ENCODE measurements at regions not wholly inside any gene's neighbourhood (a gene's known extent, or its start where the extent isn't known, plus 50 kb on each side); places are given as distances from the start of the nearest gene placed in this dataset.
"Not testable (repeated sequence)": the region's sequence is repeated elsewhere in the genome, so short reads cannot be mapped to it uniquely, and the experiment has no call there.

DNA sequence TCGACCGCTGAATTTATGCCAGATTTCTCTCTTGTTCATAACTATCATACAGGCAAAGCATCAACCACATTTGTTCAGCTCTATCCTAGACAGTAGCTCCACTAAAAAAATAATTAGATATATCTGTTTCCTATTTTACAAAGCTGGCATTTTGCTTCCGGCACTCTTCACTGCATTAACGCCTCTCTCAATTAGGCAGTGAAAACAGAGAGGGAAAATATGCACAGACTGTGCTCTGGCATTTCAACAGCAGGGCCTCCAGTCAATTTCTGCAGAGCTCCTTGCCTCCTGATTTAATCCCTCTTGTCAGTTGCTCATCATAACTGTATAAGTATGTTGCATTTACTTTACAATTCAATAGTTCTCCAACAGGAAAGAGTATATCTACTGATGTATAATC lies 666.9 kb upstream of the INTU start:
- no peak for DNase-seq (ENCODE audit: low spot score)

DNA sequence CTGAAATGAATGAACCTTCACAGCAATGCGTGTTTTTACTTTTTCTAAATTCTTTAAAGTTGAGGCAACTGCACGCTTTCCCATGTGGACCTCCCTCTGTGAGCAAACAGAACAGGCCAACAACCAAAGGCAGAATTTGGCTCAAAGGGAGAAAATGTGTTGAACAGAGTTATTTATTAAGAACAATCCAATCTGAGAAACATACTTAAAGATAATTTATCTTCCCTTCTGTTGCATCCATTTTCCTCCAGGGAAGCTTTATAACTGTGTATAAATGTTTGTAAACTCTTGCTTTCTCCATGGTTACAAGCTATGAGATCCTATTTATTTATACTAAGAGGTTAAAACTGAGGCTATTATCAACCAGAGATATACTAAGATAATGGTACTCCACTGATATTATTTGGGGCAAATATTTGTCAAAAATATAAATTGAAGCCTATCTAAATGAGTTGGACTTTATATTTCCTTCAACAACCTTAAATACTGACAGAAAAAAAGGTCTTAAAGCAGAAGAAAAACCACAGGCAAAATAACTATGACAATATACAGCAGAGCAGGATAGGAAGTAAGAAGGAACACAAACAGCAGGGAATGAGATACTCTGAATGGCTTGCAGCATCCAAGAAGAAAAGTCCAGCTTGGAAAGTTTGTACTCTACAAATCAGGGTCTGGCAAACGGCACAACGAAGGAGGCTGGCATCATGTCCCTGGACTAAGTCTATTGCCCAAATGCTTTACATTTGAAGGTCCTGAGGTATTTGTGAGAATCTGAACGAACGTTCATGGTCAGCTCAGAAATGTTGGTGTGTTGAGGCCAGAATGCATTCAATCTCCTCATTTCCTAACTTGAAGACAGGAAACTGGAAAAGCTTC lies 663.2 kb upstream of the INTU start:
- no peak for DNase-seq (ENCODE audit: low spot score)

DNA sequence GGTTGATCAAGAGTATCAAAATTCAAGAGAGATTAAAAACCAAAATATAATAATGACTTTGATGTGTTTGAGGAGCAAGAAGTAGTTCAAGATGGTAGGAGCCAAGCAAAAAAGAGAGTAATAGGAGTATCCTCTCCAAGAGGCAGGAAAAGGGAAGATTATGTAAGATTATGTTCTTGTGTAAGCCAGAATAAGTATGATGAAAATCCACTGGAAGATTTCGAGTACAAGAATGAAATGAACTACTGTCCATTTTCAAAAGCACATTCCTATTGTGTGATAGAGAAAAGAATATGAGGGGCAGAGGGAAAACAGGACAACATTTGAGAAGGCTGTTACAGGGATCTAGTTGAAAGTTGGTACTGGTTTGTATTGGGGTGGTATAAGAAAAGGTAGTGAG lies 659.6 kb upstream of the INTU start:
- no peak for DNase-seq (ENCODE audit: low spot score)

DNA sequence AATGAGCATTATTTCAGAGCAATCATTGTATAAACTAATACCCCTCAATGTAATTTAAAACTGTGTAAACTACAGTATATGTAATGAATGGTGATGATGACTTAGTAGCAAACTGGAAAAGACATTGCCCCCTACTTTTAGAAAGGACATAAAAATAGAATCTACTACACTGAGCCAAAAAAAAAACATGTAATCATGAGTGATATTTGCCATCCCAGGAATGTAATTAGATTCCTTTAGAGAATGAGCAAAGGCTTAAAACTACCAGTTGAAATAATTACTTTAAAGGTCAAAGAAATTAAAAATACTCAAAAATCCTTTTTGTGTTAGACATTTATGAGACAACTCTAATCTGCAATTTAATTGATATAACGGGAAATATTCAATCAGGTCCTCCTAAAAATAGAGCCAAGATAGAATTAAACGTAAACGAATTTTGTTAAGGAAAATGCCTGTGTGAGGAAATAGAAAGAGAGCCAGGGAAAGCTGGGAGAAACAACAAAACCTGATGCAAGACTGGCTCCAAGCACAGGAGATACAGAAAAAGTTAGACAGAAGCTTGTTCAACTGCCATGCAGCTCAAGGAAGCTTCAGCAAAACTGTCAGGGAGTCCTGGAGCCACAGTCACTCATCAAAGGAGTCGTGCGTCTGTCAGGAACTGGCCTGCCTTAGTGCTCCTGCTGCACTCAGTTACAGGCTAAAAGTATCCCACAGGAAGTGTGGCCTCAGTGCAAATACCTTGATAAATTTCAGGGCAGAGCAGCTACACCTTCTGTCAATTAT lies 655.7 kb upstream of the INTU start:
- peak; percentile 30 for DNase-seq (ENCODE audit: low spot score)

DNA sequence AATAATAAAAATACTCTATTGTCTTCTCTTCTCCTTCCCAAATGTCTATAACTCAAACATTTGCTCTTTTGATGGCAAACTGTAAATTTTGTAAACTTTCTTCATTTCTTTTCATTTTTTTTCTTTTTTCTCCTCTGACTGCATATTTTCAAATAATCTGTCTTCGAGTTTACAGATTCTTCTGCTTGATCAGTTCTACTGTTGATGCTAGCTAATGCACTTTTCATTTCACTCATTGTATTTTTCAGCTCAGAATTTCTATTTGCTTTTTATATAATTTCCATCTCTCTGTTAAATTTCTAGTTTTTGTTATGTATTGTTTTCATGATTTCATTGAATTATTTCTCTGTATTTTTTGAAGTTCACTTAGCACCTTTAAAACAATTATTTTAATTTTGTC lies 646.8 kb upstream of the INTU start:
- DNase-seq (ENCODE audit: low spot score): no peak

DNA sequence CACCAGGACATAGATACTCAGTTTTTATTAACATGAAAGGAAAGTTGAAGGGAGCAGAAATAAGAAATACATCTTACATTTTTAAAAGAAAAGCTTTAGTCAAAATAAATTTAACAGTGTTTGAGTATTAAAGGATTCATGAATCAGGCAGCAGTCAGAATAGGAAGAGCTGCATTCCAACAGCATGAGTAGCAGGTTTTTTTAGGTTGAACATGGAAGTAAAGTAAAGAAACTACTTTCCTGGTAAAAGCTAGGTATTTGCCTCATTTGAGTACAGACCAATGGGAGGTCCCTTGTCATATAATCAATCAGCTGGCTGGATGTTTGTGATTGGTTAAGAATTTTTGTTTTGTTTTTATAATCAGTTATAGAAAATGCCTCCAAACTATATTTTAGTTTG lies 645.9 kb upstream of the INTU start:
- no peak for DNase-seq (ENCODE audit: low spot score)

DNA sequence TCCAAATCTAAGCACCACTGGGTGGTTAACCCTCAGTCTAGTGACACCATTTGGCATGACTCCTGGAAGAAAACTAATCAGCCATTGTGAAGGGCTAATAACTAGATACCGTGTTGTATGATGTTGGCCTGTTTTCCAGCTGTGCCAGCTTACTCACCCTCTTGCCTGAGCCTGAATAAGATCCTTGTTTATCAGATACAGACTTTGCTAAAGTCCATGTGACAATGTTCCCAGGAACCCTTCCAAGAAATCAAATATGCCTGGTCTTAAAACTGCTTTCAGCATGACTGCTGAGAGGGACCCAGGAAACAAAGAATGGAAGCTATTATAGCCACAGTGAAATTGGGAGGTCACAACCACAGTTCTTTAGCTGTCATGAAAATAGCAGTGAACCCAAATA lies 640.8 kb upstream of the INTU start:
- DNase-seq (ENCODE audit: low spot score): no peak

DNA sequence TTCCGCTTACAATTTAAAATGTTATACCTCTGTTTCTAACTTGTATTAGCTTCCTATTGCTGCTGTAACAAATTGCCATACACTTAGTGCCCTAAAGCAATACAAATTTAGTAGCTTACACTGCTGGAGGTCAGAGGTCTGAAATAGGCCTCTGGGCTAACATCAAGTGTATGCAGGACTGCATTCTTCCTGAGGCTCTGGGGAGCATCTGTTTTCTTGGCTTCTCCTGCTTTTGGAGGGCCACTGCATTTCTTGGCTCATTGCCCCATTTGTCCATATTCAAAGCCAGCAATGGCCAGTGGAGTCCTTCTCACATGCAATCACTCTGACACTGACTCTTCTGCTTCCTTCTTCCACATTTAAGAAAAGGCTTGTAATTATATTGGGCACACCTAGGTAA lies 639.8 kb upstream of the INTU start:
- no peak for DNase-seq (ENCODE audit: low spot score)

DNA sequence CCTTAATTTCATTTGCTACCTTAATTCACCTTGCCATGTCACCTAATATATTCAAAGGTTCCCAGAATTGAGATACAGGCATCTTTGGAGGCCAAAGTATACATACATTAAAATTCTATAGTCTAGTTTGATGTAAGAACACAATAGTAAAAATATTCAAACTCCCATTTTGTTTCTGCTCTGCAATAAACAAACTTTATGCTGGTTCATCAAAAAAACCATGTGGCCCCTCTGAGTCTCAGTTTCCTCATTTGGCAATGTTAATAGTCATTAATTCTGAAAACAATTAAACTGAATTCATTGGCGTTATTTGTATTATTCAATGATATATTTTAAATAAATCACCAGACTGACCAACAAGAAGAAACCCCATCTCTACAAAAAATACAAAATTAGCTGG lies 639.4 kb upstream of the INTU start:
- no peak for DNase-seq (ENCODE audit: low spot score)

DNA sequence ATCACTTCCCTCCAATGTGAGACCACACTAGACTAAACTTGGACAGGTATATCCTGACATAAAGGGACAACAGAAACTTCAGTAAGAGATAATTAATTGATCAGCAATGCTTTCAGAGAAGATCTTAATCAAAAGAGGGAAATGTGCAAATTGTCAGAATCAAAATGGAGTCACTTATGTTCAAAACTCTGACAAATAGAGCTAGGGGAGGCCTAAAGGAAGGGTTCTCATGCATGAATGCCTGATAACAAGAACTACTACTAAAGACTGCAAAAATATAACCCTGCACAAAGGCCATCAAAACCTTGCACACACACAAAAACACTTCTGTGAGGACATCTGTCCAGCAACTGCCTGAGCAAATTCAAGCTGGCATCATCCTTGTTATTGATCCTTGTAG lies 637.5 kb upstream of the INTU start:
- no peak for DNase-seq (ENCODE audit: low spot score)

DNA sequence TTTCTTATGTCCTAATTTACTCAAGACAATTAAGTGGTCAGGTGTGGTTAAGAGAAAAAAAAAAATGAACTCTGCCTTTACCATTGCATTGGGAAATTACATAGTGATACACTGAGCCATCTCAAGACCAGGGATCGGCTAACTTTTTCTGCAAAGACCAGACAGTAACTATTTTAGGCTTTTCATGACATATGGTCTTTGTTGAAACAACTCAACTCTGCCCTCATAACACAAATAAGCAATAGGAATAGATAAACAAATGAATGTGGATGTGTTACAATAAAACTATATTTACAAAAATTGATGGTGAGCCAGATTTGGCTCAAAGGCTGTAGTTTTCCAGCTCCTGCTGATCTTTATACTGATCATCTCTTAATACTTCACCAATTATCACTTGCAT lies 632.6 kb upstream of the INTU start:
- no peak for DNase-seq (ENCODE audit: low spot score)

DNA sequence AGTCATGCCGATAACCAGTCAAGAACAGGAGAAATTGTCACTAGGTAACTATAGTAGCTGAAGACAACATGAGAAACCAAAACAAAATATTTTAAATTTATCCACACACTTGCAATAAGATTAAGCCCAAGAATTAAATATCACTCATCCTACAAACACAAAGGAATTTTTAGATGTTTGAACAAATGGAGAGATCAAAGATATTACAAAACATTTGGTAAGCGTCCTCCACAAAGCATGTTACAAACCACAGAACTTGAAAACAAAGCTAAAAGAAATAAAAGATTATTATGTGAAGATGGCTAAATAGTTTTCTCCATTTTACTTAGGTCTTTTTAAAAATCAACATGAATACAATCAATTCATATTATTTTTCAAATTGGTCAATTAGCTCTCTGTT lies 631.9 kb upstream of the INTU start:
- DNase-seq (ENCODE audit: low spot score): no peak

DNA sequence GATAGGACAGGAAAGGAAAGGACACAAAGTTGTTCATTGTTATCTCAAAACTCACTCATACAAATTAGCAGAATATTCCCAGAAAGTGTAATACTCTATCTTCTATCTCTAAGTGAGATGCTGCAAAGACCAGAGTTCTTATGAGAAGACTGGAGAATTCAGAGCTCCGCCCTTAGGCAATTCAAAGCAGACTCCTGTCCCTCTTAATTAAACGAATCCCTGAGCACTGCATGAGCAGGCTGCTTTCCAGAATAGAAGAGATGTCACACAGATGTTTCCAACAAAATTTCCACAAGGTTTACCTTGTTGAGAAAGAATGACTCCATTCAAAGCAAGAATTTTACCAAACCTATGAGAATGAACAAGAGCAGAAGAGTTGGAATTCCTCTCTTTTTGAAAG lies 630.8 kb upstream of the INTU start:
- no peak for DNase-seq (ENCODE audit: low spot score)

DNA sequence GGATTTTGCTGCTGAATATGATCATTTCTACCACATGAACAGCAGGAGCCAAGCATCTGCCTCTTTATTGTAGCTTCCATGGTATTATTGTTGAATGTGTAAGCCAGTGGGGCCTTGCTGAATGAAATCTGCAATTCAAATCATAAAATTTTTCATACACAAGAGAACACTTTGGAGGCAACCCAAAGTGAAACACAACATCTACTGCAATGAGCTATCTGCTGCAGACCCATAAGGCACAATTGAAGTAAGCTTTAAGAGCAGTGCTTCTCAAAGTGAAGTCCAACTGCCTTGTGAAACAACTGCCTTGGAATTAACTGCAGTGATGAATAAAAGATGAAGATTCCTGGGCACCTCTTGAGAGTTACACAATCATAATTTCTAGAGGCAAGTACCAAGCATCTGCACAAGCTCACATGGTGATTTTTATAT lies 626.3 kb upstream of the INTU start:
- no peak for DNase-seq (ENCODE audit: low spot score)

DNA sequence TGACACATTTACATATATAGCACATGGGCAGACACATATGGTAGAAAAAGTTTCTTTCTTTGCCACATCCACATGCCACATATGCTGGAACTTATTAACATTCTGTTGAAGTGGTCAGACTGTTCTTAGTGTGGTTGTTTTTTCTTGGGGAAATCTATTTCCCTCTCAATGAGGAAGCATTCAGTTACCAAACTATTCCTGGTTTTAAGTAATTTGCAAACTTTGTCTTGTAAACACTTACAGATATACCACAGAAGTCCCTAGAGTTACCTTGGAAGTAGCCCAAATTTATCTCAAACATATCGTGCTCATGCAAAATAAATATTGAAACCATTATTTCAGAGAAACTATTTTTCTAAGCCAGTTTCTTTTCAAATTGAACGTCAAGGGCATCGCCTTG lies 625.5 kb upstream of the INTU start:
- no peak for DNase-seq (ENCODE audit: low spot score)

DNA sequence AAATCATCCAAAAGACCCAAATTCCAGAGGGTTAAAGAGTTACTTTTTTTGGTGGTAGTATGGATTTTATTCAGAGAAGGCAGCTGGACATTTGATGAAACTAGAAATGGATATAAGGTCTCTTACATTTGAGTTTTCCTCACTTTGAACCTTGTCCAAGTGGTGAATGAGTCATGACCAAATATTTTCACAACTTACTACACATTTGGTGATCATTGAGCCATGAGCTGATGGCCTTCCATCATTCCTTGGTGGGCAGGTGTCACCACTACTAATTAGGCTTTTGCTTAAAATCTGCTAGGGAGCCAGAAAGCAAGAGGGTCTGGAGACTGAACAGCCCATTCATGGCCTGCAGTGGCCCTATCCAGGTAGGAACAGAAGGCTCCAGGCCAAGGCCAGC lies 620.2 kb upstream of the INTU start:
- no peak for DNase-seq (ENCODE audit: low spot score)

DNA sequence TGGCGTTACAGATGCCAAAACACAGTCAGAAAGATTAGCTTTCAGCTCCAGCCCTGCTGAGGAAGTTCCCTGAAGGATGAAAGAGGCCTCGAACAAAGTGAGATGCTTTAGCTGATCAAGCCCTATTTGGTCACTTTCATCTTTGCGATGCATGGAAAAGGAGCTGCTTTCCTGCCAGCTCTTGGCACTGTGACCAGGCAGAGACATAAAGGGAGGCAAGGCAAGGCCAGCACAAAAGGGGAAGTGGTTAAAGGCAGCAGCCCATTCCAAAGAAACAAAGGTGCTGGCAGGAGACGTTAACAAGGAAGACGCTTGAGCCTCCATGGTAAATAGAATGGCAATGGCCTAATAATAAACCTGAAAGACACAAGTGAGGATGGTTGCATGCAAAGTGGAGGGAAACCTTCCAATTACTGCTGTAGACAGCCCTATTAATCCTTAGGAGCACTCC lies 617.1 kb upstream of the INTU start:
- no peak for DNase-seq (ENCODE audit: low spot score)

DNA sequence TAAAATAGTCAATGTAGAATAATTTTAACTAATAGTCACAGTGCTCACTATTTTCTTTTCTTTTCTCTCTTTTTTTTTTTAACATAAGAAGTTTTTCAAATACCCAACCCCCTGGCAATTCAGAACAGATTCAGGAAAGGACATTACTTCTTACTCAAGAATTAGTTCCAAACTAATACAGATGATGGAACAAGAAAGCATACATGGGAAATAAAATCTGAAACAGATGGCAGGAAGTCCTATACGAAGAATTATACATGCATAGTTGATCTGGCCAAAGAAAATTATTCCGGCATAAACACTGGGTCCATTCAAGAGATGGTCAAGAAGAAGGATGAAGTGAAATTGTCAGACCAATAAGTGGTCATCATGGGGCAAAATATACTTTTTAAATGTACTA lies 614.4 kb upstream of the INTU start:
- DNase-seq (ENCODE audit: low spot score): no peak

DNA sequence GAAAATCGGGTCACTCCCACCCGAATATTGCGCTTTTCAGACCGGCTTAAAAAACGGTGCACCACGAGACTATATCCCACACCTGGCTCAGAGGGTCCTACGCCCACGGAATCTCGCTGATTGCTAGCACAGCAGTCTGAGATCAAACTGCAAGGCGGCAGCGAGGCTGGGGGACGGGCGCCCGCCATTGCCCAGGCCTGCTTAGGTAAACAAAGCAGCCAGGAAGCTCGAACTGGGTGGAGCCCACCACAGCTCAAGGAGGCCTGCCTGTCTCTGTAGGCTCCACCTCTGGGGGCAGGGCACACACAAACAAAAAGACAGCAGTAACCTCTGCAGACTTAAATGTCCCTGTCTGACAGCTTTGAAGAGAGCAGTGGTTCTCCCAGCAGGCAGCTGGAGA lies 611.9 kb upstream of the INTU start:
- not testable (repeated sequence) for DNase-seq (ENCODE audit: low spot score)

DNA sequence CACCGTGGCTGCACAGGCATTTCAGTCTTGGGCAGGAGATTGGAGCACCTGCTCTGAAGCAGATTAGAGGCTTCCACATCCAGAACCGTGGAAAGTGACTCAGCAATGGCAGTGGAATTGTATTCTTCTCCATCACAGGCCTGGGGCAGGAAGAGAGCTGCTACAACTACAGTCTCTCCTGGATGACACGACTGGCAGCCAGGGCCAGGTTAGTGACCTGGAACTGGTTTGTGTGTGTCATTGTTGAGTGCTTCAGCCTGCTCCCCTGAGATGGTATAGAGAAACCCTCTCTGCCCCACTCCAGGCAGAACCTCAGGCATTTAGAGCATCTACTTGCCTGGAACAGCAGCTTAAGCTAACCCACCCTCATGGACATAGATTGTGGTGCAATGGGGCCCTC lies 596.5 kb upstream of the INTU start:
- DNase-seq (ENCODE audit: low spot score): no peak

DNA sequence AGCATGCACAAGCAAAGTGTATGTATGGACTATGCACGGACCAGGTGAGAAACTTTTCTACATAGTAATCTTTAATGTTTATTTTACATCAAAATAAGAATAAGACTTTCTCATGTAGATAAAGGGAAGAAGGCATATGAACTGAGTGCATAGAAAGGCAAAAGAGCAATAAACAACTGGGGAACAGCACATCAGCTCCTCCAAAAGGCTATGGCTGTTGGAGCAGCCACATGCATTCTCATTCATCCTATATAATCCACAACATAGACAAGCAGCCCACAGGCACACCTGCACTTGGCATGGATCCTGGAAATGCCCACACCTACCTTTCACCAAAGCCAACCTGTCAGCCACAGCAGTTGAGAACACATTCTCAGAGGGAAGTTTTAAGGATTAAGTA lies 586.9 kb upstream of the INTU start:
- no peak for DNase-seq (ENCODE audit: low spot score)

DNA sequence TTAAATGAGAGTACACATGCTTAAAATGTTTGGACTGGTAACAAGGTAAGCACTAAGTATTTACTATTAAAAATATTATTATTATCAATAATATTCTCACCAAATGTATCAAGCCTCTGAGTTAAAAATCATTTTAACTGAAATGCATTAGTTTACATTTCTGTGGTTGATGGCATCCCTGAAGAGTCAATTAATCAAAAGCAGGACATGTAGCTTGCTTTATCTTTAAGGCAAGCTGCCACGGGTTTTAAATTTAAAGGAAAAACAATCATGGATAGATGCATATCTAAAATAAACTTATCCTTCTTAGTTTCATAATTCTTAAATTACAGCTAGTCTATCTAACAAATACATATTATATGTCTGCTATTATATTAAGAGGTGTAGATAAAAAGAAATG lies 584.8 kb upstream of the INTU start:
- no peak for DNase-seq (ENCODE audit: low spot score)

DNA sequence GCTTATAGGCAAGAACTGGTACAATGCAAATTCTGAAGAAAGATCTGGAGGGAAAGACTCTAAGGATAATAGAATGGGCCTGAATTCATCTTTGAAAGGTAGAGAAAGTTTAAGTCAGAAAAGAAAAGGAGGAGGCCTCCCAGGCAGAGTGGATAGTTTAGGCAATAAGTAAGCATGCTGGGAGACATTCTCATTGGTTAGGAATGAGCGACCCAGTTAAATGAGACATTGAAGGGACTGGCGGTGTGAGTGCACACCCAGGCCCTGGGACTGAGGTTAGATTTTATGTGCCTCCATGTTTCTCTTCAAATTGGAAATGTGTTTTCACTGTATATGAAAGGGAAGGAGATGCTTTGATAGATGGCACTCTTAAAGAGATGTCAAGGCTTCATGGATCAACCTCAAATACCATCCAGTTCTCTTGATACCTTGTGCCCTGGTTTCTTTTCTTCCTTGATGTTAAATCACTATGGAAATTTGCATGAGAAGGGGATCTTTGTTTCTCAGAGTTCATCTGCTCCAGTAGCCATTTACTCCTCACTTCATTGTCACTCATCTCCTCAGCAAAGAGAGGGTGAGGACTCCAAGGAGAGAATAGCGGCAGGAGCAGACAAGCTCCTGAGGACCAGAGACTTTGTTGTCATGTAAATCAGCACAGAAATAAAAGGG lies 584.2 kb upstream of the INTU start:
- DNase-seq (ENCODE audit: low spot score): no peak
